LoVo (cell line): ENCODE measurements at regions not wholly inside any gene's neighbourhood (a gene's known extent, or its start where the extent isn't known, plus 50 kb on each side); places are given as distances from the start of the nearest gene placed in this dataset.
A peak's percentile ranks its signal among the peaks of the same experiment; 100 is the strongest.

Experiments used
- DNase-seq: peaks from one replicate; pipeline ENCODE4 v3.0.0-alpha.2; 2016; ENCODE audit warnings: low spot score

DNA sequence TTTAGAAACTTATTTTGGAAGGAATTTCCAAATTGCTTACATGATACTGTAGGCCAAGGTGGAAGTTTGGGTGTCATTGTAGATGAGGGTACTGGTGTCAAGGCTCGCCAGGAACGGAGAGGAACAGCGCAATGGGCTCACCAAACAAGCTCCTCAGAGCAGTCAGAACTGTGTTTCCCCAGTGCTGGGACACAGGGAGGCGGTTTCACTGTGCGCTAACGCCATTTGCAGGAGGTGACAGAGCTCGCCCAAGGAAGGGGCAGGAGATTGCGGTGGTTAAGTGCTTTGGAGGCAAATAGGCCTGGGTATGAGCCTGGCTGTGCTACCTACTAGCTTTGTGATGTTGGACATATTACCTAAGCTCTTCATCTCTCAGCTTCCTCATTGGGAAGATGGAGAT lies 57.3 kb downstream of the HHEX start:
- no peak for DNase-seq

DNA sequence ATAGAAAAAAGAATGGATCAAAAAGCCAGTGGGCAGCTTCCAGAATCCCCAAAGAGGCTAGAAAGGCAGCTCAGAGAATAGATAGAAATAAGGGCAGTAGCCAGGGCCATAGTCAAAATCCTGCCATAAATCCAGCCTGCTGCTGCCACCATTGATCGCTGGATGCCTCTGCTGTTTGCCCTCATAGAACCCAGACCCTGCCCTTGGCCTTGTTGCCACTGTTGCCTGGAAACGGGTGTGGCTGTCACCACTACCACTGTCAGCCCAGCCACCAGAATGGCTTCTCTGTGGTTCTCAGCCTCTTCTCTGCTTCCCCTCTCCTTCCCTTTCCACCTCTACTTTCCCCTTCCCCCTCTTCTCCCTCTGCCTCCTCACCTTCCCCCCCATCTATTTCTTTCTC lies 57.8 kb downstream of the HHEX start:
- DNase-seq, result no peak

DNA sequence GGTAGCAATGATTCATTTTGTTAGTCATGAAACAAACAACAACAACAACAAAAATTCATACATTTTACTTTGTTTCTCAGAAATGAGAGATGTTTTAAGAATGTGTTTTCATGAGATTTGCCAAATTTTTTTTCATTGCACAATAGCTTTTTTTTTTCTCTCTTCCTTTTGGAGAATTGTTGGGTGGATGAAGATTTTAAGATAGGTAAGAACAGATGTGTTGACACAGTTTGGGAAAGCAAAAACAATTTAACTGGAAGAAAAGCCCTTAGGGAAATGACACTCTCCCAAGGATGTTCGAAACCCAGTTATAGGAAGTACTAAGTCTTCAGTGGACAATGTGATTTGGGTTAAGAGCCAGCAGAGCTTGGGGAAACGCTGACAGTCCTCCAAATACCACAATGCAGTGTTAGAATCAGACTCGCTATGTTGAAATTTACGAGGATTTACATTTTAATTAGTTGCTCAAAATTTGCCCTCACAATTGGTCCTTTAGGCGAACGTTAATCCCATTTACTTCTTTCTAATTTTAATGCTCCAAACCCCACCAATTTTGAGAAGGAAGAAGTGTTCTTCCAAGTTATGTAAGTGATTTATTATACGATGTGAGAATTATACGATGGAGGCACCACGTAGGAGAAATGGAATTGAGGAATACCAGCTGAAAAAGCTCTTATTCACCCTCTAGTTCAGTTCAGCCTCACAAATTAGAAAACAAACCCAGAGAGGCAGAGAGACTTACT lies 61.2 kb downstream of the HHEX start:
- no peak for DNase-seq

DNA sequence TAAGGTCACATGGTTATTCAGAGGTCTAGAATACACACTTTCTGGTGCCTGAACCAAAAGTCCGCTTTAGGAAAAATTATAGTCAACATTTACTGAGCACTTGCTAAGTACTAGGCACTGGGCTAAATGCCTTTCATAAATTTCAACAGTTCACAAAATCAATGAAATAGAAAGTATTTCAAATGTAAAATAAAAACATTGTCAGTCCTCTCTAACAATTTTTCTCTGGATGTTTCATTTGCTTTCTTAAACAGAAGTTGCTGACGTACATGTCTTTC lies 61.7 kb downstream of the HHEX start:
- DNase-seq, result no peak

DNA sequence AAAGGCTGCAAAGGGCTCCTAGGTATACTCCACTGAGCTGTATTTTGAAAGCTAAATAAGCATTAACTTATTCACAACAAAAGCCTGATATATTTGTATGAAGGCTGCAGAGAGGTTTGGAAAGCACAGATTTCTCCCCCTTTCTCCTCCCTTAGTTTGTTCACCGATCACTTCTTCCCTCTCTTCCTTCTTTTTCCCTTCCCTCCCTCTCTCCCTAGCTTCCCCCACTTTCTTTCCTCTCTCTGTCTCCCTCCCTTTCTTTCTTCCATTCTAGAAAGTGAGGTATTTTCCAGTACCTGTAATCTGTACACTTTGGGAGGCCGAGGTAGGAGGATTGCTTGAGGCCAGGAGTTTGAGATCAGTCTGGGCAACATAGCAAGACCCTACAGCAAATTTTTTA lies 62.1 kb downstream of the HHEX start:
- DNase-seq, result no peak

DNA sequence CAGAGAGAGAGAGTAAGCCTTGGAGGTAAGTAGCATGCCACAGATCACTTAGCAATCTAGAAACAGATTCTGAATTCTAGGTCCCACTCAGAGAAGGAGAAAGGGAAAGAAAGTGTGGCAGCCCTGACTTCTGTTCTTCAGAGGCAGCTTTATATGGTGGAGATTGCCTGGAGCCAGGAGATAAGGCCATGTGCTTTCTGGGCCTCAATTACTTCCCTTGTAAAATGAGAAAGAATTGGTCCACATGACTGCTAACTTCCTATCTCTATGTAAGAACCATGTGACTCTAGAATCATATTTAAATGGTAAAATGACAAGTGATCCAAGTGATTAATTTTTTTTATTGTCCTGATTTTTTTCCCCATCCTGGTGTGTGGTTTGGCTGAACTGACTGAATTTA lies 64.1 kb downstream of the HHEX start:
- no peak for DNase-seq

DNA sequence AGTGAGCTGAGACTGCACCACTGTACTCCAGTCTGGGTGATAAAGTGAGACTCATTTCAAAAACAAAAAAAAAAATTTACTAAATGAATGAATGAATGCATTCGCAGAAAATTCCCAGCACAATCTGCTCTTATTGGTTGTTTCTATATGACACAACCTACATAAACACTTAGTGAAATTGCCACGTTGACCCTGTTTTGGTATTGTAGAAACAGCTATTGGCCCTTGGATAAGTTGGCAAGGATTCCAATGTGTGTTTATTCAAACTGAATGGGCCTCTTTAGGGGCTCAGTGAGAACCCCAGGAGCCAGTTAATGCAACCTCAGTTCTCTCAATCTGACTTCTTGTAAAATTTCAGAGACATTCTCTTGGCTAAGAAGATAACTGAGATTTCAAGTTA lies 66.0 kb downstream of the HHEX start:
- DNase-seq, result no peak

DNA sequence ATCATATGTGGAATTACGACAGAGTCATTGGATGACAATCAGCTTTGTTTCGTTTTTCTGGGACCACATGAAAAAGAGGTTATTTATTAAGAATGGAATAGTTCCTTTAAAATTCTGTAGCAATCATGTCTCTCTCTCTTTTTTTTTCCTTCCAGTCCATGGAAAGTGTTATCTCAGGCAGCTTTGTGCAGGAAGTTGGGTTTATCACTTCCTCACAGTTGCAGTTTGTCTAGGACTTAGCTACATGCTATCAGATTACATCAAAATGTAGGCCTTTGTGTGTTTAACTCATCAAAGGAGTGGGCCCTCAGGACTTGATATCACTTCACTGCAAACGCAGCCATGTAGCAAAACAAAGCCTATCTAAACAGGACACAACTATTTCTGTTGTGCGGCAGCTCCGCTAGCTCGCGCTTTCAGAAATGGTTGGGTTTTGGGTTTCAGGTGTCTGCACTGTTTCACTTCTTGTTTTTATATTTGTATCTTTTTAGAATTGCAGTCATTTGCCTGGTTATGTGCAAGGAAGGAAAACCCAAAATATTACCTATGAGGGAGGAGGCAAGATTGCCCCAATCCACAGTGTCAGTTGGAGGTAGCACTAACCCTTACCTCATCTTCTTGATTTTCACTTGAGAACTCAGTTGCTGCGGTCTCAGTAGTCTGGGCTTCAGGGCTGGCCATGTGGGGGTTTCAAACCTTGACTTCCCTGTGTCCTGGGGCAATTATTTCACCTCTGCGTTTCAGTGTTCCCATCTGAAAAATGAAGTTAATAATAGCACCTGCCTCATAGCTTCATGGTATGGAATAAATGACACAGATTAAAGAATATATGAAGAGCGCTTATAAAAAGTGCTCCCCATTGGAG lies 66.7 kb downstream of the HHEX start:
- DNase-seq, result no peak

DNA sequence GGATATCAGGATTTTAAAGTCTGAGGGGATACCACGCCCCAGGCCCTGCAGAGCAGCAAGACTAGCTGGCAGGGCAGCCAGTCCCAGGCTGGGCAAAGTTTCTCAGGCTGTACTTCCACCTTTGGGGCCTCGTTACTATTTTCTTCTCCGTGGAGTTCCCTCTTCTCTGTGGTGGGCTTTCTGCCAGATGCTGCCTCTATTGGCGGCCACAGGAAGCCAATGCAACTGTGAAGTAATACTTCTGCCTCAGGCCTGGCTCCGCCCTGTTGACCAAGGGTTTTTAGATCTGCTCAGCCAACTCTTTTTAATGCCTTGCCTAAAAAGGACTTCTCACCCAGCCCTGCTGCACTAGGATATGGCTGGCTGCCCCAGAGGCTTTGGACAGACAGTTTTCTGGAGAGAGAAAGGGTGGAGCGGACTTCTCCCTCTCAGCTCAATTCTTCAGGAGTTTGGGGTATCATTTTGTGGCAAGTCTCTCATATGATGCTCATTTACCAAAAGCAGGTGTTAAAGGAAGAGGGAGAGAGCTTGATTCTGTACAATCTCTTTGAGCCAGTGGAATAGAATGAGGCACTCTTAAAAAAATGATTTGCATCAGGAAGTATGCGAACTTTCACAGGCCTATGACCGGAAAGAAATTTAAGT lies 67.4 kb downstream of the HHEX start:
- peak; percentile 54 for DNase-seq

DNA sequence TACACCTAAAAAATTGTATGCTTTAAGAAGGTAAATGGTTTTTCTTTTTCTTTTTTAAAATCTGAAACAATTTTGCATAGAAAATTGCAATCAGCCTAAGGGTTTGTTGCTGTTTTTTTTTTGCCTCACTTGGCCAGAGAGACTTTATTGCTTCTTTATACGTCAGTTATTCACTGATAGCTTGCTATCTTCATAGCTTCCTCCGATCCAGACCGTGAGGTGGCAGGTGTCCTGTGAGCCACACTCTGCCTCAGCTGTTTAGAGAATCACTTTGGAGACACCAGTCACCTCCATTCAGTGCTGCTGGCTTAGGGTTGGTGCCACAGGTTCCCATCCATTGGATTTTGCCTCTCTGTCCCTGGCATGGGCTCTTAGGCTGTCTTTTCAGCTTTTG lies 68.0 kb downstream of the HHEX start:
- no peak for DNase-seq

DNA sequence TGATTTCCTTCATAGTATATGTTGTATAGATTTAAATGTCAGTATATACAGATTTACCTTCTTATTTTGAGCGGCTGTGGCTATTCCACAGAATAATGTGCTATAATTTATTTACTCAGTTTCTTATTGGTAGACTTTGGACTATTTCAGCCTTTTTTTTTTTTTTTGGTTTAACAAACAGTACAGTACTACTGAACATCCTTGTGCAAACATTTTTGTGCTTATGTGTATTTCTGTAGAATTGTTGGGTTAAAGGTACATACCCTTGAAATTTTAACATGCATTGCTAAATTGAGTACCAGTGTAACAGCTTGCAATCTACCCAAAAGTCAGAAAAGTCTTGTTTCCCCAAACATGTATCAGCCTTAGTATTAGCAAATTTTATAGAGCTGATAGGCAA lies 68.8 kb downstream of the HHEX start:
- DNase-seq, result no peak

DNA sequence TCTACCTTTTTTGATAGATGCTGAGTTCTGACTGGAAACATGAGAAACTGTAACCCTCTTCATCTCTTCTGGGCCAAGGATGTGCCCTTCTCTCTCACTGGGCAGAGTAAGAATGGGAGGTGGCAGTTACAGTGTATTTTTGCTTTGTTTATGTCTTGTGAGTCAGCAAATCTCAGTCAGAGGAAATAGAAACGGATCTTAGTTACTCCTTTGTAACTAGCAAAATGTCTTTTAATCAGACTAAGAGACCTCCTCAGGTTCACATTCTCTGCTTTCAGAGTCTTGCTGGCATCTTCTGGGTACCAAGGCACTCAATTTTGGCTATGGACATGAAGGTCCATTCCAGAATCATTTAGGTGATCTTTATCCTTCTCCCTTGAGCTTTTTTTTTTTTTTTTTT lies 70.9 kb downstream of the HHEX start:
- DNase-seq, result no peak

DNA sequence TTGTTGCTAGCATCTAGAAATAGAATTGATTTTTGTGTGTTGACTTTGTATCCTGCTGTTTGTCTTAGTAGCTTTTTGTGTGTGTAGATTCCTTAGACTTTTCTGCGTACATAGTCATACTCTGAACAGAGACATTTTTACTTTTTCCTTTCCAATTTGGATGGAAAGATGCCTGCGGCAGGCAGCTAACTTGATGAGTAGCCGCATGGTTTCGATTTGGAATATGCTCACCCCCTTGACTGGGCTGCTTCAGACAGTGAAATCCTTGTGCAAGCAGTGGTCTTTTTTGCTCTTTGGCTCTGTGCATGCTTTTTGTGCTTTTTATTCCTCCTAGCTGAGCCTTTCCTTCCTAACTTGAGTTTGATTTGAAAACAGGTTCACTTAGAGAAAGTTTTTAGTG lies 71.8 kb downstream of the HHEX start:
- DNase-seq, result no peak

DNA sequence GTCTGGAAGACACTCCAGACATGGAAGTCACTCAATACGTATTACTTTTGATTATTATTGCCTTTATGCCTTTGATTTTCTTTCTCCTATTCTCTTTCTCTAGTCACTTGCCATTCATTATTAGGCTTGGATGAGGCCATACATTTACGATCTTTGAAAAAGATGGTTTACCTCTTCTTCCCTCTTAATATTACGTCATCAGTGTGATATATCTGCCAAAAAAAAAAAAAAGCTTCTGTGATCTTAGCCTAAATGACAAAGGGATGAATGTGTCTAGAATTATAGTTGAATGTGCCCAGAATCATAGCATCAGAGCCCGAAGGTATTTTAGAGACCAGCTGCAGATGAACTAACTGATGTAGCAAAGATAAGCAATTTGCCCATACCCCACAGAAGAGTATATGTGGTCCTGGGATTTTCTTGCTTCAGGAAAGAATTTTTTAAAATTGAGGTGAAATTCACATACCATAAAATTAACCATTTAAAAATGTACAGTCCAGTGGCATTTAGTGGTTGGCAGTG lies 73.9 kb downstream of the HHEX start:
- no peak for DNase-seq

DNA sequence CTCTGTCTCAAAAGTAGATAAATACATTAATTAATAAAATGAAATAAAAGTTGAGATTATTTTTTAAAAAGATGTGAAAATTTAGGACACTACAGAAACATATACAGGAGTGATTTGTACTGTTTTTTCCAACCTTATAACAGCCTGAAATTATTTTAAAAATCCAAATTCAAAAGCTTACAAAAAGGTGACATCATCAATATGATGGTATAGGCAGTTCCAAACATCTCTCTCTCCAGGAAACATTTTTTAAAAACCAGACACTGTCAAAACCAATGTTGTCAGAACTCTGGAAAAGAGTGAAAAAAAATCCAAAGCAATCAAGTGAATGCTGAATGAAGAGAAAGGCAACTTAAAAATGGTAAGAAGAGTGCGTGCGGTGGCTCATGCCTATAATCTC lies 76.7 kb downstream of the HHEX start:
- no peak for DNase-seq

DNA sequence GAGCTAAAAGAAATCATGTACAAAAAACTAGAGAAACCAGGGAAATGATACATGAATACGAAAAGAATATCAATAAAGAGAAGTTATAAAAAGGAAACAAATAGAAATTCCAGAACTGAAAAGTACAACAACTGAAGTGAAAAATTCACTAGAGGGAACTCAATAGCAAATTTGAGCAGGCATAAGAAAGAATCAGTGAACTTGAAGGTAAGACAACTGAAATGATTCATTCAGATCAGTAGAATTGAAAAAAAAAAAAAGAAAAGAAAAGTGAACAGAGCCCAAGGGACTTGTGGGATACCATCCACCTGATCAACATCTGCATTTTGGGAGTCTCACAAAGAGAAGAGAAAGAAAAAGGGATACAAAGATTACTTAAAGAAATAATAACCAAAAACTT lies 78.3 kb downstream of the HHEX start:
- DNase-seq, result no peak

DNA sequence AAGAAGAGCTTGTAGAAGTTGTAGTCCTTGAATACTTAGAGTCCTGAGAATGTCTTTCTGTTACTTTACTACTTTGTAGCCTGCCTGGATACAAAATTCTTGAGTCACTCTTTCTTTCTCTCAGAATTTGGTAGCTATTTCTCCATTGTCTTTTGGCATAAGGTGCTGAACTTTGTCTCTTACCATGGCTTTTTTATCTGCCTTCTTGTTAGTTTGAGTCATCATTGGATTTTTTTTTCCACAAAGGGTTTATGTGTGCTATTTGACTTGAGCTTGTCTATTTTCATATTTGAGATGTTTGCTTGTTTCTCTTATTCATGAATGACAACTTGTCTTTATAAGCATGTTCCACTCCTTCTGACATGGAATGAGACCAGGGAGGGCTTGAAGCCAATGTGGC lies 74.5 kb upstream of the EXOC6 start:
- DNase-seq, result no peak

DNA sequence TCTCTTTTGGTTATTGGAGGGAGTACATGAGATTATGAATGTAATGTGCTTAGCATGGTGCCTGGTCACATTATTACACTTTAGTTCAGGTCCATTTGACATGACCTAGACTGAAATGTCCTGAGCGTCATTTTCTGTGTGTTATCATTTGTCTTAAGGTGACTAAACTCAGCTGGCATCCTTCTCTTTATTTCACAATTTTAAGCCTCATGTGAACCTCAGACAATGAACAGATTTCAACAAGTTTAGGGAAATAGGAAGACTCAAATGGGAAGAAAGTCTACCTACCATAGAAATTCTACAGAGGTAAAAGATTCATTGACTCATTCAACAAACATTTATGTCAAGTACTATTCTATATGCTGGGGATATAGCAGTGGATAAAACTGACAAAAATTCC lies 70.2 kb upstream of the EXOC6 start:
- DNase-seq, result no peak

DNA sequence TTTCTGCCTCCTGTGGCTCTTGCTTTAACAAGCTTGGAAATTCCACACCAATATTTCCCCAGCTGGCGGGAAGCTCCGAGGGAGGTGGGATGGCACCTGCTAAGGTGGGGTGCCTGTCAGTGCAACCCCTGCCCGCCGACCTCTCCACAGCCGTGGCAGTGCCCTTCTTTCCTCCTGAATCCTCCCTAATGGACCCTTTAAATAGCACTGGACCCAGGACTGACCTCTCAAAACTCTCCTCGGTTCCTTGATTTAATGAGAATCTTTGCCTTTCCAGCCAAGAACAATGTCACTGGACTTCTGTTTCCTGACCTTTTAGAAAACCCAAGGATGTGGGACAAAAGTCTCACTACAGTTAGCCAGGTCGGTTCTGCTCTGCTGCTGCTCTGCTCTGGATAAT lies 63.2 kb upstream of the EXOC6 start:
- DNase-seq, result no peak

DNA sequence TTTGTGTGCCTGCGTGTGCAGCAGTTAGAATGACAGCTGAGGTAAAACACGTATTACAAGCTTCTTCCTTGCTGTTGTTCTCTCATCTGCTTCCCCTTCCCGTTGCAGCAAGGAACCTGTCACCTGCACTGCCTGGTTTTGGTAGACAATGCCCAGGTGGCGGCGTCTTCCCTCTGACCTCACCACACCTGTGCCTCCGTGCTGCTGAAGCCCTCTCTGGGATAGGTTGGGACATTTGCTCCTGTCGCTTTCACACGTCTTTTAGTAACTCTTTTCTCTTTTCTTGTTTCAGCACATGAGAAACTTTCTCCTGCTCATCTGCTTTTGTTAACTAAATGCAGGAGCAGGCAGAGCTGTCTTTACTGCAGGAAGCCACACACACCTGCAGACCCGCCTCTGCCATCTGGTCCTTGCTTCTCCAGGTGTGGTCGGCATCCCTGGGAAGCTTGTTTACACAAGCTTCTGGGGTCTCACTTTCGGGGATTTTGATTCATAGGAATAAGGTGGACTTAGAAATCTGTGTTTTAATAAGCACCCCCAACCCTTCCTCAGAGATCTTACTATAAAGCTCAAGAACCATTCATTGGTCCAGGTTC lies 60.7 kb upstream of the EXOC6 start:
- no peak for DNase-seq

DNA sequence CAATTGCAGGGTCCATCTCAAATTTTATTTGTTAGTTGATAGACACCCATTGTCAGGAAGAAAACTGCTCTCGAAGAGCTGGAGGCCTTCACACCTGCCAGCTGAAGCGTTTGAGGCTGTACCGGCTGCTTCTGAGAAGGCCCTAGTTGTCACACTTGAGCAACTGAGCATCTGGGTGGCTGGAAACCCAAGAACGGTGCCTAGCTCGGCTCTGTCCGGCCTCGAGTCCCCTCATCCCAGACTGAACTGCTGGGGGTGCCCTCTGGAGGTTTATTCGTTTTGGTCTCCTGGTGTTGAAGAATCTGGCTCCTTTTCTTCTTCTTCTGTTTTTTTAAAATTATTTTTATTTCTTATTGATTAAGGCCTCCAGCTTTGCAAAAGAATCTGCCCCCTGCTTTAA lies 59.3 kb upstream of the EXOC6 start:
- no peak for DNase-seq

DNA sequence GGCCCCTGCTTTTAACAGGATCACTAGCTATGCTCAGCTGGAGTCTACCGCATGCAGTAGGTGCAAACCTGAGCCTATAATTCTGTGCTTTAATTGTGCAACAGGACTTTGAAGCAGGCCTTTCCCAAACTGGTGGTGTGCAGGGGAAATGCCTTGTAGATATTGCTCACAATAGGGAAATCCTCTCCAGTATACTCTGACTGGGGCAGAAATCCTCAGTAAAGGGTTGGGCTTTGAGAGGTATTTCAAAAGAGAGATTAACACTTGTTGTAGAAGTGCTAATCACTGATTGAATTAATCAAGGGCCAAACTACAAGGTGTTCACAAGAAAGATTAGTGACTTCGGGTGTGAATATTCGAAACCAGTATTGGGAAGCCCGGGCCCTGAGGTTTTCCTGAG lies 58.5 kb upstream of the EXOC6 start:
- no peak for DNase-seq

DNA sequence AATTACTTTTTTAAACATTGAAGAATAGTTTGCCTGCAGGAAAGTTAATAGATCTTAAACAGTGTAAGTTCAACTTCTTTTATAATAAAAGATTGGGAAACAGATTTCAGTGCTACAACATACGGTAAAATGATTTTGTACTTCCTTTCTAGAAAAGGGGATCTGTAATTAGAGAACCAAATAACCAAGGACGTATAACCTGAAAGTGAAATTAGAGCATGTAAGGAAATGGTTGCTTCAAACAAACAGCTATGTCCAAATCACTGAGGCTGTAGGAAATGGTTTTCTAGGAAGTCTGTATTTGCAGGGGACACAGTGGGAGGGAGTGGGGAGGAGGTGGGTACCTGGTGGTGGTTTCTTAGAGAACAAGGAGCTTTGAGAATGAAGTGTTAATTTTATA lies 57.9 kb upstream of the EXOC6 start:
- no peak for DNase-seq
